Heart left ventricle (tissue), 13 donors: ENCODE measurements at regions not wholly inside any gene's neighbourhood (a gene's known extent, or its start where the extent isn't known, plus 50 kb on each side); places are given as distances from the start of the nearest gene placed in this dataset.

Source experiments
- CTCF ChIP-seq, 12 donors: fragments of 200-600 bp; sonication (generic) in 4 of 12; IDR thresholded peaks; one replicate each; pipeline versions ENCODE4 v1.5.0 to v1.8.0; 2018 to 2022; ENCODE audit warnings: antibody characterized with exemption in 12 of 12, mild to moderate bottlenecking in 5 of 12
- POLR2A ChIP-seq, 2 donors: fragments of 450-650 bp; IDR thresholded peaks; one replicate each; pipeline ENCODE4 v1.6.1; 2017; ENCODE audit warnings: antibody characterized with exemption in 2 of 2, mild to moderate bottlenecking in 2 of 2, moderate library complexity in 2 of 2
- donor health status: ischemic (EF 13 %, LVEDD 7.1; RV severe dilation, severe dysfunction).
- donor health status: DM: no; HTN: yes; CAD: no.
- donor health status: DM: no; HTN: no; CAD: no.
- donor health status: ischemic (EF 25% LVEDD 6.9; RV normal size, moderate dysfunction).
- donor health status: ischemic (EF 25% LVEDD 5.7; RV mildly dilated, moderate dysfunction).
- donor health status: ischemic (EF 35%, LVEDD 5.7; RV mildly dilated, moderate dysfunction).
- donor health status: nonischemic (EF 11% LVEDD 7.7; RV severe dilation, severe dysfunction).
- donor health status: DM: yes; HTN: yes; CAD: no.
- donor health status: PGD.
- donor health status: ischemic (EF 29% LVEDD 5.4; RV normal size, mild dysfunction).
- donor health status: nonischemic (EF 23%, LVEDD 6.1; RV moderate dilation, normal function).

GRCh38 chr20:58091810-58092209 is 136.6 kb downstream of the ANKRD60 start:
- TF ChIP-seq CTCF (IDR thresholded peaks at IDR 0.05) = no peak
- no peak for TF ChIP-seq POLR2A (IDR thresholded peaks at IDR 0.05)
